DOHH2 (cell line): ENCODE measurements at regions not wholly inside any gene's neighbourhood (a gene's known extent, or its start where the extent isn't known, plus 50 kb on each side); places are given as distances from the start of the nearest gene placed in this dataset.

ENCODE experiments used
- H3F3A ChIP-seq: fragments of 200-600 bp; sonication (generic), shearing (Covaris generic); 2 replicates; pipeline ENCODE4 v1.6.0; 2016; ENCODE audit warnings: antibody characterized with exemption, mild to moderate bottlenecking; ENCODE audit not compliant: control insufficient read depth, insufficient read depth
- H3K27ac ChIP-seq: fragments of 200-600 bp; sonication (generic); 2 replicates; pipeline ENCODE4 v1.5.1; 2014; ENCODE audit warnings: low read depth, mild to moderate bottlenecking, low read length, moderate library complexity
- H3K27me3 ChIP-seq: fragments of 200-600 bp; sonication (generic); 2 replicates; pipeline ENCODE4 v1.6.1; 2014; ENCODE audit warnings: mild to moderate bottlenecking, low read length, mixed read lengths; ENCODE audit not compliant: control insufficient read depth
- H3K36me3 ChIP-seq: fragments of 200-600 bp; sonication (generic); 2 replicates; pipeline ENCODE4 v1.6.1; 2014; ENCODE audit warnings: mild to moderate bottlenecking, low read length, moderate library complexity, mixed read lengths; ENCODE audit not compliant: control insufficient read depth
- H3K4me1 ChIP-seq: fragments of 200-600 bp; sonication (generic); 2 replicates; pipeline ENCODE4 v1.6.1; 2014; ENCODE audit warnings: mild to moderate bottlenecking, low read length, mixed read lengths; ENCODE audit not compliant: control insufficient read depth
- H3K4me2 ChIP-seq: fragments of 200-600 bp; sonication (generic); 2 replicates; pipeline ENCODE4 v1.6.0; 2014; ENCODE audit warnings: mild to moderate bottlenecking, low read length, moderate library complexity
- H3K4me3 ChIP-seq: fragments of 200-600 bp; sonication (generic); 2 replicates; pipeline ENCODE4 v1.5.1; 2014; ENCODE audit warnings: mild to moderate bottlenecking, low read length, mixed read lengths
- H3K79me2 ChIP-seq: fragments of 200-600 bp; sonication (generic); 2 replicates; pipeline ENCODE4 v1.6.1; 2014; ENCODE audit warnings: mild to moderate bottlenecking, low read length, mixed read lengths; ENCODE audit not compliant: control insufficient read depth
- H3K9me2 ChIP-seq: fragments of 200-600 bp; sonication (generic); replicated peaks from 2 replicates; pipeline ENCODE4 v1.6.1; 2014; ENCODE audit warnings: mild to moderate bottlenecking, low read length, mixed read lengths; ENCODE audit not compliant: control insufficient read depth
- H3K9me3 ChIP-seq: fragments of 200-600 bp; sonication (generic); 2 replicates; pipeline ENCODE4 v1.6.1; 2014; ENCODE audit warnings: antibody characterized with exemption, low read length, mixed read lengths; ENCODE audit not compliant: control insufficient read depth, insufficient read depth
- H4K20me1 ChIP-seq: fragments of 200-600 bp; sonication (generic); 2 replicates; pipeline ENCODE4 v1.6.0; 2014; ENCODE audit warnings: low read depth, mild to moderate bottlenecking, antibody characterized with exemption, low read length, moderate library complexity; ENCODE audit not compliant: control insufficient read depth, insufficient read depth
- CTCF ChIP-seq: fragments of 200-600 bp; sonication (generic); IDR thresholded peaks from one replicate; pipeline ENCODE4 v1.5.1; 2014; ENCODE audit warnings: antibody characterized with exemption, mild to moderate bottlenecking, low read depth, low read length; ENCODE audit not compliant: poor library complexity, severe bottlenecking
- EZH2phosphoT487 ChIP-seq: fragments of 200-600 bp; sonication (generic); IDR thresholded peaks from 2 replicates; pipeline ENCODE4 v1.6.1; 2017; ENCODE audit warnings: borderline replicate concordance, mild to moderate bottlenecking, antibody characterized with exemption, low read length, moderate library complexity, mixed read lengths

GRCh38 chr2:144201868-144202468 lies 318.0 kb downstream of the ZEB2 start:
- Histone ChIP-seq H3K79me2 (no peaks in the 10 kb centered on the region), H3K4me1 (no peaks in the 10 kb centered on the region), H3K4me2 (no peak overlapping the region), H3K9me3 (no peaks in the 10 kb centered on the region), H3K27ac (no peak overlapping the region), H4K20me1 (no peaks in the 10 kb centered on the region), H3F3A (peaks cover 4% of the 10 kb centered on the region; the same call in 1 of the 2 replicates), H3K27me3 (no peaks in the 10 kb centered on the region), H3K9me2 (no peaks in the 10 kb centered on the region), H3K36me3 (peaks cover 17% of the 10 kb centered on the region), H3K4me3 (no peak overlapping the region)
- no peak for TF ChIP-seq CTCF
- TF ChIP-seq EZH2phosphoT487 = no peak

GRCh38 chr2:144201126-144201525 lies 318.8 kb downstream of the ZEB2 start:
- Histone ChIP-seq H3K36me3 (peaks cover 9% of the 10 kb centered on the region), H3K4me2 (no peak overlapping the region), H3K27ac (no peak overlapping the region), H3K4me3 (no peak overlapping the region), H3K9me3 (no peaks in the 10 kb centered on the region), H3K9me2 (no peaks in the 10 kb centered on the region), H3K79me2 (no peaks in the 10 kb centered on the region), H3K4me1 (no peaks in the 10 kb centered on the region), H3F3A (peaks cover 4% of the 10 kb centered on the region; the same call in 1 of the 2 replicates), H4K20me1 (no peaks in the 10 kb centered on the region), H3K27me3 (no peaks in the 10 kb centered on the region)
- TF ChIP-seq CTCF (no peak), EZH2phosphoT487 (no peak)

GRCh38 chr2:144198116-144198515 lies 321.8 kb downstream of the ZEB2 start:
- Histone ChIP-seq H3K27me3 (no peaks in the 10 kb centered on the region), H3K4me2 (no peak overlapping the region), H3K4me3 (no peak overlapping the region), H3K9me3 (no peaks in the 10 kb centered on the region), H3K9me2 (no peaks in the 10 kb centered on the region), H3K79me2 (no peaks in the 10 kb centered on the region), H3K4me1 (no peaks in the 10 kb centered on the region), H3K36me3 (peaks cover 7% of the 10 kb centered on the region; the same call in 1 of the 2 replicates), H3F3A (no peaks in the 10 kb centered on the region), H3K27ac (no peak overlapping the region), H4K20me1 (no peaks in the 10 kb centered on the region)
- TF ChIP-seq EZH2phosphoT487 (no peak), CTCF (no peak)
